ENCODE measurements at regions not wholly inside any gene's neighbourhood (a gene's known extent, or its start where the extent isn't known, plus 50 kb on each side); places are given as distances from the start of the nearest gene placed in this dataset.

GRCh38 chr15:60172143-60172542, 168.0 kb downstream of the FOXB1 start:
- H3K4me1 ChIP-seq (replicated peaks in 1 of 2; ENCODE audit: control insufficient read depth in 2 of 2, insufficient read depth in 2 of 2, low read length in 2 of 2), result no peaks in the 10 kb centered on the region
- no peak overlapping the region for H2AFZ ChIP-seq (ENCODE audit: low read depth, low read length)
- in situ Hi-C loops (cut with MboI), result no loop called here
- no peaks in the 10 kb centered on the region for H3K36me3 ChIP-seq (ENCODE audit: control insufficient read depth, insufficient read depth, low read length)
- FAIRE-seq, result no peak
- no peak overlapping the region for H3K27ac ChIP-seq (ENCODE audit: extremely low read depth, low read depth, low read length)
- no peak overlapping the region for H3K9ac ChIP-seq (ENCODE audit: insufficient read depth in 1 of 2, low read depth in 2 of 2, low read length in 2 of 2)
- no peak overlapping the region for H3K4me2 ChIP-seq (ENCODE audit: insufficient read depth, low read length)
- no peak for DNase-seq (ENCODE audit: extremely low read depth in 1 of 4, low spot score in 3 of 4)
- BruUV-seq (replicated peaks), result no TSS peak
- no peak overlapping the region for H3K4me3 ChIP-seq
- ChIA-PET CTCF (ENCODE audit: low intra/inter-chr PET ratio) (no interaction called here), POLR2A (no interaction called here)
- no peak for ATAC-seq
- H3K79me2 ChIP-seq (ENCODE audit: control insufficient read depth, insufficient read depth, low read length), result no peaks in the 10 kb centered on the region
- H3K27me3 ChIP-seq (ENCODE audit: control insufficient read depth in 2 of 2, insufficient read depth in 2 of 2, low read length in 2 of 2), result no peaks in the 10 kb centered on the region
- H3K9me1 ChIP-seq (ENCODE audit: control insufficient read depth, insufficient read depth, low read length), result no peaks in the 10 kb centered on the region
- no peaks in the 10 kb centered on the region for H3K9me3 ChIP-seq (replicated peaks; ENCODE audit: control insufficient read depth, insufficient read depth, low read depth, low read length)
- no peaks in the 10 kb centered on the region for H4K20me1 ChIP-seq (replicated peaks; ENCODE audit: control insufficient read depth, insufficient read depth, low read length)
- WGBS (ENCODE audit: insufficient coverage, low coverage, missing lambda C conversion rate), result 0% methylated on average over 1 of the region's 1 CpG
- intact Hi-C loops (cut with micrococcal nuclease), result loop anchor here (10.0 kb wide), 1 partner anchor 637 kb away; no protein-coding TSS in a partner anchor
- no peak for TF ChIP-seq THRAP3 (IDR thresholded peaks at IDR 0.05; ENCODE audit: borderline replicate concordance)
- TF ChIP-seq ZBTB9 (CRISPR knock-in tag; IDR thresholded peaks at IDR 0.05), result no peak
- TF ChIP-seq PREB (CRISPR knock-in tag; IDR thresholded peaks at IDR 0.05), result no peak

All from K562 (cell line).